Right lobe of liver (tissue), 4 donors: ENCODE measurements at regions not wholly inside any gene's neighbourhood (a gene's known extent, or its start where the extent isn't known, plus 50 kb on each side); places are given as distances from the start of the nearest gene placed in this dataset.
"Not testable (repeated sequence)": the region's sequence is repeated elsewhere in the genome, so short reads cannot be mapped to it uniquely, and the experiment has no call there.

Experiments used
- POLR2A ChIP-seq: fragments of 450-650 bp; IDR thresholded peaks from one replicate; pipeline ENCODE4 v1.6.1; 2017; ENCODE audit warnings: antibody characterized with exemption, mild to moderate bottlenecking
- TF ChIP-seq, protein P1 (sequence below), 4 donors: fragments of 200-600 bp in 3 of 4; fragments of 450-650 bp in 1 of 4; IDR thresholded peaks; one replicate each; pipeline versions ENCODE4 v1.5.1 to v1.8.0; 2016 to 2022; ENCODE audit warnings: antibody characterized with exemption in 4 of 4, mild to moderate bottlenecking in 2 of 4
- donor health status: DM: no; HTN: no; CAD: no.
- donor health status: DM: no; HTN: no; CAD: no.
- donor health status: DM: no; HTN: yes; CAD: no.

DNA sequence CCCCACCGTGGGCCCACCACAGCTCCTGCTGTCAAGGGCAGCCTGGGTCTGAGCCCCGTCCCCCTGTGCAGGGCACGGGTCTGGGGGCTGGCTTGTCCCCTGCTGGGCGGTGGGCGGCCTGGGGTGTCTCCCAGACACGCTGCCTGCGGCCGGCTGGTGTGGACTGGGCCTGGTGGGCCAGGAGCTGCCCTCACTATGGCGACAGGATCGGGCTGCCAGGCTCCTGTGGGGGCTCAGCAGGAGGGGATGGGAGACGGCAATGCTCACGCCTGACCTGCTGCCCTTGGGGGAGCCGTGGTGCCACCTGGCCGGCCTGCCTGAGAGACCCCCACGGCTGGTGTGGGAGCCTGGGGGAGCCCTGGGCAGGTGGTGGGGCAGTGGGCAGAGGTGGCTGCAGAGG, 156.1 kb downstream of the TMEM121 start:
- TF ChIP-seq, protein P1, sequence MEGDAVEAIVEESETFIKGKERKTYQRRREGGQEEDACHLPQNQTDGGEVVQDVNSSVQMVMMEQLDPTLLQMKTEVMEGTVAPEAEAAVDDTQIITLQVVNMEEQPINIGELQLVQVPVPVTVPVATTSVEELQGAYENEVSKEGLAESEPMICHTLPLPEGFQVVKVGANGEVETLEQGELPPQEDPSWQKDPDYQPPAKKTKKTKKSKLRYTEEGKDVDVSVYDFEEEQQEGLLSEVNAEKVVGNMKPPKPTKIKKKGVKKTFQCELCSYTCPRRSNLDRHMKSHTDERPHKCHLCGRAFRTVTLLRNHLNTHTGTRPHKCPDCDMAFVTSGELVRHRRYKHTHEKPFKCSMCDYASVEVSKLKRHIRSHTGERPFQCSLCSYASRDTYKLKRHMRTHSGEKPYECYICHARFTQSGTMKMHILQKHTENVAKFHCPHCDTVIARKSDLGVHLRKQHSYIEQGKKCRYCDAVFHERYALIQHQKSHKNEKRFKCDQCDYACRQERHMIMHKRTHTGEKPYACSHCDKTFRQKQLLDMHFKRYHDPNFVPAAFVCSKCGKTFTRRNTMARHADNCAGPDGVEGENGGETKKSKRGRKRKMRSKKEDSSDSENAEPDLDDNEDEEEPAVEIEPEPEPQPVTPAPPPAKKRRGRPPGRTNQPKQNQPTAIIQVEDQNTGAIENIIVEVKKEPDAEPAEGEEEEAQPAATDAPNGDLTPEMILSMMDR (IDR thresholded peaks at IDR 0.05) = not testable (repeated sequence)
- not testable (repeated sequence) for TF ChIP-seq POLR2A
